Ascending aorta (tissue), 2 donors: ENCODE measurements at regions not wholly inside any gene's neighbourhood (a gene's known extent, or its start where the extent isn't known, plus 50 kb on each side); places are given as distances from the start of the nearest gene placed in this dataset.

Source experiments
- DNase-seq, 2 donors: peaks; one replicate each; pipeline ENCODE4 v3.0.0-alpha.2; 2019; ENCODE audit warnings: low spot score in 2 of 2
- H3K27ac ChIP-seq, 2 donors: fragments of 200-600 bp; sonication (generic); one replicate each; pipeline ENCODE4 v1.5.1; 2016 to 2017; ENCODE audit warnings: mild to moderate bottlenecking in 1 of 2
- H3K27me3 ChIP-seq: fragments of 200-600 bp; sonication (generic); one replicate; pipeline ENCODE4 v1.5.1; 2017
- H3K36me3 ChIP-seq, 2 donors: fragments of 200-600 bp; sonication (generic); one replicate each; pipeline ENCODE4 v1.5.1; 2016
- H3K4me1 ChIP-seq, 2 donors: fragments of 200-600 bp; sonication (generic); one replicate each; pipeline ENCODE4 v1.5.1; 2016 to 2017; ENCODE audit warnings: mild to moderate bottlenecking in 1 of 2
- H3K4me3 ChIP-seq, 2 donors: fragments of 200-600 bp; sonication (generic); one replicate each; pipeline ENCODE4 v1.5.1; 2016 to 2017; ENCODE audit warnings: mild to moderate bottlenecking in 1 of 2
- H3K9me3 ChIP-seq, 2 donors: fragments of 200-600 bp; sonication (generic); one replicate each; pipeline ENCODE4 v1.5.1; 2016
- CTCF ChIP-seq, 3 experiments: fragments of 200-600 bp in 2 of 3; fragments of 450-650 bp in 1 of 3; sonication (generic) in 2 of 3; IDR thresholded peaks; one replicate each; pipeline ENCODE4 v1.5.1; 2016 to 2019; ENCODE audit warnings: antibody characterized with exemption in 3 of 3, mild to moderate bottlenecking in 1 of 3, moderate library complexity in 1 of 3
- intact Hi-C: fragments of 100-400 bp; cut with DNase I; formaldehyde crosslinking; loops from one replicate; pipeline ENCODE4 v1.15.1; 2023

GRCh38 chr3:5330152-5330810, 142.8 kb downstream of the EDEM1 start:
- intact Hi-C loops = no loop called here
- TF ChIP-seq CTCF (IDR thresholded peaks at IDR 0.05) = no peak
- Histone ChIP-seq H3K27ac (no peak overlapping the region), H3K9me3 (no peaks in the 10 kb centered on the region), H3K36me3 (no peaks in the 10 kb centered on the region), H3K4me1 (no peaks in the 10 kb centered on the region), H3K4me3 (no peak overlapping the region), H3K27me3 (no peaks in the 10 kb centered on the region)
- no peak for DNase-seq

- Histone ChIP-seq H3K4me3 (no peak overlapping the region), H3K9me3 (no peaks in the 10 kb centered on the region), H3K27ac (no peak overlapping the region), H3K27me3 (no peaks in the 10 kb centered on the region), H3K36me3 (no peaks in the 10 kb centered on the region), H3K4me1 (no peaks in the 10 kb centered on the region)
- DNase-seq = no peak
- no peak for TF ChIP-seq CTCF (IDR thresholded peaks at IDR 0.05)
- intact Hi-C loops = no loop called here
Measured at GRCh38 chr3:5331567-5332269, 144.2 kb downstream of the EDEM1 start.

GRCh38 chr3:5332270-5332956, 144.9 kb downstream of the EDEM1 start:
- DNase-seq = no peak
- Histone ChIP-seq H3K27ac (no peak overlapping the region), H3K9me3 (no peaks in the 10 kb centered on the region), H3K4me3 (no peak overlapping the region), H3K27me3 (no peaks in the 10 kb centered on the region), H3K36me3 (no peaks in the 10 kb centered on the region), H3K4me1 (no peaks in the 10 kb centered on the region)
- intact Hi-C loops = no loop called here
- TF ChIP-seq CTCF (IDR thresholded peaks at IDR 0.05) = no peak

GRCh38 chr3:5339967-5340535, 152.5 kb downstream of the EDEM1 start:
- H3K36me3 ChIP-seq = no peaks in the 10 kb centered on the region
- no peak overlapping the region for H3K27ac ChIP-seq
- H3K4me3 ChIP-seq = no peak overlapping the region
- no peaks in the 10 kb centered on the region for H3K9me3 ChIP-seq
- H3K27me3 ChIP-seq = no peaks in the 10 kb centered on the region
- TF ChIP-seq CTCF (IDR thresholded peaks at IDR 0.05) = no peak
- no peaks in the 10 kb centered on the region for H3K4me1 ChIP-seq
- intact Hi-C loops = no loop called here
- no peak for DNase-seq

GRCh38 chr3:5341610-5342009, 154.1 kb downstream of the EDEM1 start:
- H3K9me3 ChIP-seq = no peaks in the 10 kb centered on the region
- no peak overlapping the region for H3K4me3 ChIP-seq
- no peaks in the 10 kb centered on the region for H3K27me3 ChIP-seq
- no peak for TF ChIP-seq CTCF (IDR thresholded peaks at IDR 0.05)
- intact Hi-C loops = no loop called here
- no peaks in the 10 kb centered on the region for H3K36me3 ChIP-seq
- DNase-seq = no peak
- no peaks in the 10 kb centered on the region for H3K4me1 ChIP-seq
- H3K27ac ChIP-seq = no peak overlapping the region
